Brain microvascular endothelial cell (primary cell): ENCODE measurements at regions not wholly inside any gene's neighbourhood (a gene's known extent, or its start where the extent isn't known, plus 50 kb on each side); places are given as distances from the start of the nearest gene placed in this dataset.

Experiments used
- DNase-seq: peaks from one replicate; pipeline ENCODE4 v3.0.0-alpha.2; 2020
- H3K27ac ChIP-seq: fragments of 250-450 bp; sonication (Bioruptor Pico); 2 replicates; pipeline ENCODE4 v1.5.1; 2020; ENCODE audit warnings: mild to moderate bottlenecking, moderate library complexity
- H3K27me3 ChIP-seq: fragments of 250-450 bp; sonication (Bioruptor Pico); replicated peaks from 2 replicates; pipeline ENCODE4 v1.5.1; 2020; ENCODE audit warnings: mild to moderate bottlenecking
- H3K36me3 ChIP-seq: fragments of 250-450 bp; sonication (Bioruptor Pico); replicated peaks from 2 replicates; pipeline ENCODE4 v1.5.1; 2020; ENCODE audit warnings: mild to moderate bottlenecking
- H3K4me3 ChIP-seq: 2 replicates; pipeline ENCODE4 v1.5.1; 2011; ENCODE audit warnings: low read depth, mild to moderate bottlenecking, control low read depth, low read length, moderate library complexity
- in situ Hi-C: cut with HindIII; loops from 2 replicates; pipeline ENCODE4 v1.10.0; 2017; ENCODE audit warnings: low sequenced_read_pairs, low pct_ligation_motif_present
- TF ChIP-seq, protein P1 (sequence below): IDR thresholded peaks from 2 replicates; pipeline ENCODE4 v1.5.1; 2011; ENCODE audit warnings: low read depth, mild to moderate bottlenecking, moderate library complexity, low read length, control low read depth, inconsistent platforms; ENCODE audit errors: missing control alignments

DNA sequence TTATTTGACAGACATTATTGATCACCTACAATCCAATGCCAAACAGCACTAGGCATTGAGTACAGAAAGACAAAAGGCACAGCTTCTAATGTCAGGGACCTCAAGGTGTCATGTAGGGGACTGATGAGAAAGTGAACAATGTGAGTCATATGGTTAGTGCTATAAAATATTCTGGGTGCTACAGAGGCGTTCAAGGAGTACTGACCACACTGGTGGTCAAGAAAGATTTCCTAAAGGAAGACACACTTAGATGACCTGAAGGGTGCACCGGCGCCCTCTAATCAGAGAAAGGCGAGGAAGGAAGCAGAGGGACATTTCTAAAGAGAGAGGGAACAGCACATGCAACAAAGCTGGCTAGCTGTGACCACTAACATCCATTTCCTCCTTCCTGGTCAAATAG is 64.9 kb upstream of the F3 start:
- H3K36me3 ChIP-seq: no peaks in the 10 kb centered on the region
- TF ChIP-seq, protein P1, sequence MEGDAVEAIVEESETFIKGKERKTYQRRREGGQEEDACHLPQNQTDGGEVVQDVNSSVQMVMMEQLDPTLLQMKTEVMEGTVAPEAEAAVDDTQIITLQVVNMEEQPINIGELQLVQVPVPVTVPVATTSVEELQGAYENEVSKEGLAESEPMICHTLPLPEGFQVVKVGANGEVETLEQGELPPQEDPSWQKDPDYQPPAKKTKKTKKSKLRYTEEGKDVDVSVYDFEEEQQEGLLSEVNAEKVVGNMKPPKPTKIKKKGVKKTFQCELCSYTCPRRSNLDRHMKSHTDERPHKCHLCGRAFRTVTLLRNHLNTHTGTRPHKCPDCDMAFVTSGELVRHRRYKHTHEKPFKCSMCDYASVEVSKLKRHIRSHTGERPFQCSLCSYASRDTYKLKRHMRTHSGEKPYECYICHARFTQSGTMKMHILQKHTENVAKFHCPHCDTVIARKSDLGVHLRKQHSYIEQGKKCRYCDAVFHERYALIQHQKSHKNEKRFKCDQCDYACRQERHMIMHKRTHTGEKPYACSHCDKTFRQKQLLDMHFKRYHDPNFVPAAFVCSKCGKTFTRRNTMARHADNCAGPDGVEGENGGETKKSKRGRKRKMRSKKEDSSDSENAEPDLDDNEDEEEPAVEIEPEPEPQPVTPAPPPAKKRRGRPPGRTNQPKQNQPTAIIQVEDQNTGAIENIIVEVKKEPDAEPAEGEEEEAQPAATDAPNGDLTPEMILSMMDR: no peak
- no peak overlapping the region for H3K27ac ChIP-seq
- in situ Hi-C loops: no loop called here
- H3K27me3 ChIP-seq: no peaks in the 10 kb centered on the region
- no peak overlapping the region for H3K4me3 ChIP-seq
- DNase-seq: no peak

- in situ Hi-C loops: no loop called here
- Histone ChIP-seq H3K36me3 (no peaks in the 10 kb centered on the region), H3K27ac (no peak overlapping the region), H3K4me3 (no peak overlapping the region), H3K27me3 (no peaks in the 10 kb centered on the region)
- DNase-seq: no peak
- TF ChIP-seq, protein P1: no peak
These were observed 62.1 kb upstream of the F3 start for GRCh38 chr1:94603663-94604062.

DNA sequence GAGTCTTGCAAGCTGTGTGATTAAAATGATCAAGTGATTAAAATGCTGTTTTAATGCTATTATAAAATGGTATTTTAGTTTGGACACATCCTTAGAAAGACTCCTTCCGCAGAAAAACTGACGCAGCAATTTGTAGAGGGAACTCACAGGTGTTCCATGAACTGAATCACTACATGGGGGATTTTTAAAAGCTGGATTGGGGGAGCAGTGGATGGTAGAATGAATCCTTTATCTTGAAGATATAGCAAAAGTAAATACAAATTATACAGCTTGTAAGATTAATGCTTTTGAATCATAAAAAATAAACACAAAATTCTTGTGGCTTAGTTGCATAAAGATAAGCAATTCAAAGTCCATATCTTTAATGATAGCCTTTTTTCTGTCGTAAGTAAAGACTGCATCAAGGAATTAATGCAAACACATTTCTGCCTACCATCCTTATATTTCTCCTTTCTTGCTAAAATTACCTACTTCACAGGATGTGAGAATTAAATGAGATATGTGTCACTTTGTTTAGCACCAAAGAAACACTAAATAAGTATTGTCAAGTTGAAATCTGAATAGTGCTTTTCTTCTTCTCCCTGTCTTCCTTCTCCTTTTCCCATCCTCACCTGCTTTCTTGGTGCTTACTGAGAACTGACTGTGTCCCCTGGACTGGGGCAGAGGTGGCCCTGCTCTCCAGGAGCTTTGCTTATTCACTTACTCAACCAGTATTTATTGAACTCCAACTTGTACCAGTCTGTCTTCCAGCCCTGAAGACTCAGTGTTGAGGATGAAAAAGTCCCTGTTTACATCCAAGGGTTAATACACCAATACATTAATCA is 61.5 kb upstream of the F3 start:
- no peaks in the 10 kb centered on the region for H3K36me3 ChIP-seq
- in situ Hi-C loops: no loop called here
- no peak overlapping the region for H3K4me3 ChIP-seq
- TF ChIP-seq, protein P1: no peak
- H3K27ac ChIP-seq: no peak overlapping the region
- no peak for DNase-seq
- no peaks in the 10 kb centered on the region for H3K27me3 ChIP-seq

DNA sequence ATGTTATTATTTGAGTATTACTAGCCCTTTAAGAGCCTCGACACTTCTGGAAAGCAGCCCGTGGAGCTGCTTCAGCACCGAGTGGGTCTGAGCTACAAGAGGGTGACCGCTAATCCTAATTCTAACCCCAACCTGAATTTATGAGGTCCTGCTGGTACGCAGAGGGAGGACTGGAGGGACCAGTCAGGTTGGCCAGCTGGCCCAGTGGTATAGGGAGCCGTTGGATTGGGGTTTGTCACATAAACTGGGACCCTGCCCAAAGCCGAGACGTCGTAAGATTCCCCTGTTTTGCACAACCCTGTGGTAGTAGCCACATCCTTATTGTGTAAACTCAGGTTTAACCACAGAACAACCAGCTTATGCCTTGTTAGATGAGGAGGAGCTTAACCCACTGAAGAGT is 60.8 kb upstream of the F3 start:
- TF ChIP-seq, protein P1: no peak
- Histone ChIP-seq H3K27me3 (no peaks in the 10 kb centered on the region), H3K36me3 (no peaks in the 10 kb centered on the region), H3K4me3 (no peak overlapping the region), H3K27ac (no peak overlapping the region)
- DNase-seq: no peak
- in situ Hi-C loops: no loop called here

- no peak overlapping the region for H3K27ac ChIP-seq
- no peaks in the 10 kb centered on the region for H3K36me3 ChIP-seq
- no peak for DNase-seq
- in situ Hi-C loops: no loop called here
- TF ChIP-seq, protein P1: no peak
- no peak overlapping the region for H3K4me3 ChIP-seq
- H3K27me3 ChIP-seq: no peaks in the 10 kb centered on the region
These were observed 59.0 kb upstream of the F3 start for GRCh38 chr1:94600556-94600955.
